SKM-1 treated with dmso at 0.1 percent for 144 hours (cell line): ENCODE measurements at regions not wholly inside any gene's neighbourhood (a gene's known extent, or its start where the extent isn't known, plus 50 kb on each side); places are given as distances from the start of the nearest gene placed in this dataset.
"Not testable (repeated sequence)": the region's sequence is repeated elsewhere in the genome, so short reads cannot be mapped to it uniquely, and the experiment has no call there.

Source experiments
- DNase-seq: peaks from one replicate; lab custom pipeline; 2025; ENCODE audit not compliant: unreplicated experiment; lab: John Stamatoyannopoulos, UW

DNA sequence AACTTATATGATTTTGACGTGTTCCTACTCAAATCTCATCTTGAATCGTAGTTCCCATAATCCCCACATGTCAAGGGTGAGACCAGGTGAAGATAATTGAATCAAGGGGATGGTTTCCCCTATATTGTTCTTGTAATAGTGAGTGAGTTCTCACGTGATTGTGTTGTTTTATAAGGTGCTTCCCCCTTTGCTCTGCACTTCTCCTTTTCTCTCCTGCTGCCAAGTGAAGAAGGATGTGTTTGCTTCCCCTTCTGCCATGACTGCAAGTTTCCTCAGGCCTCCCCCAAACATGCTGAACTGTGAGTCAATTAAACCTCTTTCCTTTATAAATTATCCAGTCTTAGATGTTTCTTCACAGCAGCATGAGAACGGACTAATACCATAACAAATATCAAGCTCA is 83.2 kb downstream of the MANEA start:
- DNase-seq = peak; percentile 61

- no peak for DNase-seq
Observed at GRCh38 chr6:95670011-95670463, 92.7 kb downstream of the MANEA start.

GRCh38 chr6:95676011-95676628 is 98.8 kb downstream of the MANEA start:
- DNase-seq = no peak

DNA sequence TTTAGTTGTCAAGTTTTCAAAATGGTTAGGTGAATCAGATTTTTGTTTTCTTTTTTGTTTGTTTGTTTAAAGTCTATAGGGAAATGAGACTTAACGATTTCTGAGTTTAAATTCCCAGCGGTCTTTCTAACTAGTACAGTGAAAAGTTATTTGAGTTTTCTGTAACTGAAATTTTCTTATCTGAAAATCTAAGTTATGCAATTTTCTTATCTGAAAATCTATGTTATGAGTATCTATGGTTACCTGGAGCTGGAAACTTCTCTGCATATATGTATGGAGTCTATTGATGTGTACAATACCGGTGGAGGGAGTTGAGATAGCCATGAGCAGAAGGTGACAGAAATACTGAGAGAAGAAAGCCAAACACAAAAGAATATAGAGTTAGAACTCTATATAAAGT is 102.6 kb downstream of the MANEA start:
- DNase-seq = no peak

DNA sequence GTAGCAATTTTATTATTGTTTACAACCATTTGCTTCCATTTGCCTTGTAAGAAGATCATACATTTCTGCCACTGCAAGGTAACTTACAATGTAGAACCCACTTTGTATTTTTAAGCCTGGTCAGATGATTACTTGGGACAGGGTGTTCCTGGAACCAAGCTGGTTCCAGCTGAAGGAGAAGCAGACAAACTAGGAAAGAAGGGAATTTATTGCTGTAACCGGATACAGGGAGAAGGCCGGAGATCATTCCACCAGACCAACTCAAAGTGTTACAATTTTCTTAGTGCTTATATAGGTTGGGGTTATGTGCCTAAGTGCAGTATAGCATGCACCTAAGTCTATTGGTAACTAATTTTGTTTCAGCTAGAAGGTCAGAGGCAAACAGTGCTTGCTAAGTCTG is 104.4 kb downstream of the MANEA start:
- DNase-seq = no peak

DNA sequence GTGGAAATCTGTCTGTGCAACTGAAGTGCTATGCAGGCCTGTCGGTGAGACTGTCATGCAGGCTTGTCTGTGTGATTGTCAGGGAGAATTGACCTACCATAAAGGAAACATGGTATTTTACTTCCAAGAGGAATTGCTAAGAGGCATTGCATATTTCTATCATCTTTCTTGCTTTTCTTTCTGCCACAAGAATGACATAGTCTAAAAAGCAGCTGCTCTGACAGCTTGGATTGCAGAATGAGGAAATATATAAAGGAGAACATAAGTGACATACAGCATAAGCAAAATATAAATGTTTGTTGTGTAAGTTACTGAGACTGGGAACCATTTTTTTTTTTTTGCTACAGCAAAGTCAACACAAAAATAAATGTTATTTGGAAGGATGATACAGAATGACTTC is 105.1 kb downstream of the MANEA start:
- no peak for DNase-seq

DNA sequence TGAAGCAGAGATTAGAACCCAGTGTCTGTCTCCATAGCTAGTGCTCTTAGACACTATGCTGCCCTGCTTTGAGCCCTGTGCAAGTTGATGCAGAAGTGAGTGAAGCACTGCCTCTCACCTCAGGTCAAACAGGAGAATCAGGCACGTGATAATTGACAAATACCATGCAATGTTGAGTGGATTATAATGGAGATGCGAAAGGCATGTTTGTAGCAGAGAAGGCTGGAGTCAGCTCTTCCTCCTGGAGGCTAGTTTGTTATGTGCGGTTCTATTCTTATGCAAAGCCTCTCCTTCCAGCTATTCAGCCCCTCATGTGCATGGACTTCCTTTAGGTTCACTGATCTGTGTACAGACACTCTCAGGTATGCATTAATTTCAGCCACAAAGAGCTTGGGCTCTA is 108.5 kb downstream of the MANEA start:
- DNase-seq = no peak

- no peak for DNase-seq
Observed at GRCh38 chr6:95686272-95686671, 108.9 kb downstream of the MANEA start.

DNA sequence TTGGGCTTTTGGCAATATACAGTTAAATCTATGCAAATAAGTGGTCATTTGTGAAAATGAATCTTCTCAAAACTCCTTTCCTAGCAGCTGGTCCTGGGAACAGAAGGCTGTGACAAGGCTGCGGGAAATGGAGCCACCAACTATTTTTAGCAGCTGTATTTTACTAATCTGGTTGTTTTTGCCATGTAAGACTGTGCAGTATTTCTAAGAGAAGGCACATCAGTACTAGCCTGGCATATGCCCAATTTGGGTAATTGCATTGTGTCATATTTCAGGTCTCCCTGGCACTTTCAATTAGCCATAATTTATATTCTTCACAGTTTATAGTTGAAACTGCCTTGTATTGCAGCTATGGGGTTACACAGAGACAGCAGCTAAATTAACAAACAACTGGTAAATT is 109.6 kb downstream of the MANEA start:
- DNase-seq = no peak

DNA sequence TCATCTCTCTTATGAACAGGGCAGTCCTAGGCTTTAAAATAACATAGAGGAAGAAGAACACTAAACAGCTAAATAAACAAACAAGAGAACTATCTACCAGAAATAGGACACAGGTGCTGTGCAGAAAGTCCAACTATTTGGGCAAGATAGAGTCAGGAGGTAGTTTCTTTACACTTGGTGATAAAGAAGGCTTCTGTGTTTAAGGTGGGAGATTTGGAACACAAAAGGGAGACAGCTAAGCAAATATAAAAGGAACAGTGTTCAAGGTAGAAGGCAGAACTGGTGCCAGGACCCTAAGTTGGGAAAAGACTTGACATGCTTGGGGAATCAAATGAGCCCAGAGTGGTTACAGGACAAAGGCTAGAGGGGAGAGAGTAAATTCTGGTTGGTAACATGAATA is 110.5 kb downstream of the MANEA start:
- no peak for DNase-seq

GRCh38 chr6:95690328-95690727 is 113.0 kb downstream of the MANEA start:
- no peak for DNase-seq

DNA sequence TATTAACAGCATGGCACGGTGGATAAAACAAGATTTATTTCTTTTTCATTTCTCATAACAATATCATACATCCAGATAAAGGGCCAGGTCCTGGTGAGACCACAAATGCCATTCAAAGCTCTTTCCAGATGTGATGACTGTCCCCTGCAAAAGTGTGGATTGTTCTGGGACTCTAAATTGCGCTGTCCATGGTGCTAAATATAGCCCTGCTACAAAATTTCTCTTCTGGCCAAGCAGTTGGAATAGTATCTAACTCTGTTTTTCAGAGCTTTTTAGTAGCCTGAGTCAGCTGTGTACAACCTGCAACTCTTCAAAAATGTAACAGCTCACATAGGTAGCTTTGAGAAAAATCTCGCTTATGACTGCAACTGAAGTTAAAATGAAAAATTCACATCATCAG is 115.8 kb downstream of the MANEA start:
- no peak for DNase-seq

DNA sequence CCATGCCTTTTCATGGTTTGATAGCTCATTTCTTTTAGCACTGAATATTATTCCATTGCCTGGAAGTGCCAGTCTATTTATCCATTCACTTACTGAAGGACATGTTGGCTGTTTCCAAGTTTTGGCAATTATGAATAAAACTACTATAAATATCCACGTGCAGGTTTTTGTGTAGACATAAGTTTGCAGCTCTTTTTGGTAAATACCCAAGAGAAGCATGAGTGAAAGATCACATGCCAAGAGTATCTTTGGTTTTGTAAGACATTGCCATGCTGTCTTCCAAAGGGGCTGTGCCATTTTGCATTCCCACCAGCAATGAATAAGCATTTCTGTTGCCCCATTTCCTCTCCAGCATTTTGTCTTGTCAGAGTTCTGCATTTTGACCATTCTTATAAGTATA is 120.9 kb downstream of the MANEA start:
- no peak for DNase-seq

- DNase-seq = no peak
Observed at GRCh38 chr6:95723638-95724037, 146.3 kb downstream of the MANEA start.

DNA sequence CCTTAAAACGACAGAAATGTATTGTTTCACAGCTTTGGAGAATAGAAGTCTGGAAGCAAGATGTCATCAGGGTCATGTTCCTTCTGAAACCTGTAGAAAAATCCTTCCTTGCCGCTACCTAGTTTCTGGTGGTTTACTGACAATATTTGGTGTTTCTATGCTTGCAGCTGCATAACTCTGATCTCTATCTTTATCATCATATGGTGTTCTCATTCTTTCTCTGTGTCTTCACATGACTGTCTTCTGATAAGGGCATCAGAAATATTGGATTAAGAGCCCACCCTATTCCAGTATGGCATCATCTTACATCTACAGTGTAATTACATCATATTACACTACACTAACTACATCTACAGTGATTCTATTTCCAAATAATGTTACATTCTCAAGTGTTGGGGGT is 148.0 kb downstream of the MANEA start:
- DNase-seq = no peak

DNA sequence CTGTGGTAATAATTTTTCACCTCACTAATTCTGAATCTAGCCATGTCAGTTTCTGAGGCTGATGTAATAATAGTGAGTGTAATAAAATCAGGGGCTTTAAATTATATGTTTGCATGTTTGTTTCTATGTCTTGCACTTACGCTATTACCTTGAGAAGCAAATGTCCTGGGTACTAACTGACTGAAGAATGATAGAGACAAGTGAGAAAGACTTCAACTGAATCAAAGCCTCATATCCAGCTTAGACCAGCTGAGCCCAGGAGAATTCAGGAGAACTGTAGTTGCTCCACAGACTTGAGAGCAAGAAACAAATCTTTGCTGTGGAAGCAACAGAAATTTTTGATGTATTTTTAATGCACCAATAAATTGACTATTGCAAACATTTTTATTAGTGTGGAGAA is 162.8 kb downstream of the MANEA start:
- DNase-seq = no peak

DNA sequence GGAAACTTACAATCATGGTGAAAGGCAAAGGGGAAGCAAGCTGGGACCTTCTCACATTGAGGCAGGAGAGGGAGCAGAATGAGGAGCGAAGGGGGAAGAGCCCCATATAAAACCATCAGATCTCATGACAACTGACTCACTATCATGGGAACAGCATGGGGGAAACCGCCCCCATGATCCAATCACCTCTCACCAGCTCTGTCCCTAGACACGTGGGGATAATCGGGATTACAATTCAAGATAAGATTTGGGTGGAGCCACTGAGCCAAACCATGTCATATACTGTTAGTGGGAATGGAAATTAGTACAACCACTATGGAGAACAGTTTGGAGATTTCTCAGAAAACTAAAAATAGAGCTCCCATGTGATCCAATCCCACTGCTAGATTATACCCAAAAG is 163.7 kb downstream of the MANEA start:
- no peak for DNase-seq

DNA sequence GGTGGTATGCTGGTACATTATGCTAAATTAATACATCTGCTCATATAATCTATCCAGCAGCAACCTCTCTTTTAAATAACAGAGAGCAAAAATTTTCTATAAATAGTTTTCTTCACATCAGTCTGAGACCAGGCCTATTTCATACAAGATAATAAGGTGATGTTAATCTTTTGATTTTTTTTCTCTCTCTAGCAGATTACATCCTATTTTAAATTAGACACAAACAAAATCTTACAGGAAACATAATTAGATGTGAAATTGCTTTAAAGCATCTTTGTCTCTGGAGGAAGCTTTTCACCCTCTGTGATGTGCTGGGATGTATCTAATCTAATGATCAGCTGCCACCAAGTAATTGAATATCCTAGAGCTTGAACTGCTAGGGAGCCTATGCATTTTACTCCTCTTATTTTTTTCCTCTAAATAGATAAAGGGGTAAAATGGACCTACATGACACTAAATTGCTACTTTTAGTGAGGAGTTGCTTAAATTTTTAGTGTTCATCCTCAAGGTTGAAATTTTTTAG is 165.5 kb downstream of the MANEA start:
- DNase-seq = no peak

- DNase-seq = no peak
Observed at GRCh38 chr6:95743591-95743990, 166.3 kb downstream of the MANEA start.

- not testable (repeated sequence) for DNase-seq
Observed at GRCh38 chr6:95758236-95759069, 181.1 kb downstream of the MANEA start.

DNA sequence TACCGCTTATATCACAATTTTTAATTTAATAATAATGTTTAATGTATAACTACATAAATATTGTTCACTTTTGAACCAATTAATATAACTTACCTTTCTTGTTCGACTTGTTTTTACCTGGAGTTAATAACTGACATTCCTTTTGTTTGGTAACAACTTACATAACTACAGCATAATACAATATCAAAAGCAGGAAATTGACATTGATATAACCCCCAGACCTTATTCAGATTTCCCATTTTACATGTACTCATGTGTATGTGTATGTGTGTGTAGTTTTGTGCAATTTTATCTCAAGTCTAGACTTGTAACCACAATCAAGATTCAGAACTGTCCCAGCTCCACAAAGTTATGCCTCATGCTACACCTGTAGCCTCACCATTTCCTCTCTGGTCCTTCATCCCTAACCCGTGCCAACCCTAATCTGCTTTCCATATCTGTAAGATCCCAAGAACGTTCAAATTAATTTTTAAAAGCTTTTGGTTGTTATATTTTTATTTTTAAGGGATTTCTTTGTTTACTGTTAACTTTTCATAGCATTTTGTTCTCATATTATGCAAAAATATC is 190.6 kb downstream of the MANEA start:
- no peak for DNase-seq

DNA sequence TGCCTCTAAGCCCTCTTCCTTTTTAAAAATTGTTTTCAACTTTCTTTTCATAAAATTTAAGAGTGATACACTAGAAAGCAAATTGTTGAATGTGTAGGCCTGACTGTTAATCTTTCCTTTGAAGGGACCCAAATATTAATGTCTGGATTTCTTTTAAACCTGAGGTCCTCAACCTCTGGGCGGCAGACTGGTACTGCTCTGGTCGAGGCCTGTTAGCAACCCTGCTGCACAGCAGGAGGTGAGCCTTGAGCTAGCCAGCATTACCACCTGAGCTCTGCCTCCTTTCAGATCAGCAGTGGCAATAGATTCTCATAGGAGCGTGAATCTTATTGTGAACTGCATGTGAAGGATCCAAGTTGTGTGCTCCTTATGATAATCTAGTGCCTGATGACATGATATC is 191.2 kb downstream of the MANEA start:
- DNase-seq = no peak
